KBM-7 (cell line): ENCODE measurements at regions not wholly inside any gene's neighbourhood (a gene's known extent, or its start where the extent isn't known, plus 50 kb on each side); places are given as distances from the start of the nearest gene placed in this dataset.

Experiments used
- DNase-seq: peaks from one replicate; pipeline ENCODE4 v3.0.0-alpha.2; 2015
- in situ Hi-C: fragments of 300-500 bp; cut with MboI; formaldehyde crosslinking; loops from 2 replicates; pipeline ENCODE4 v1.14.3; 2020; ENCODE audit warnings: low sequenced_read_pairs, low pct_unique_long_range_greater_than_20kb, mixed read lengths

GRCh38 chr15:29613951-29614382 lies 208.3 kb downstream of the TJP1 start:
- DNase-seq = peak; percentile 2
- in situ Hi-C loops = no loop called here

GRCh38 chr15:29612701-29613100 lies 209.6 kb downstream of the TJP1 start:
- in situ Hi-C loops = no loop called here
- no peak for DNase-seq

GRCh38 chr15:29612096-29612495 lies 210.2 kb downstream of the TJP1 start:
- no peak for DNase-seq
- in situ Hi-C loops = no loop called here

- in situ Hi-C loops = no loop called here
- DNase-seq = no peak
Observed at GRCh38 chr15:29611057-29611456, 211.2 kb downstream of the TJP1 start.

- DNase-seq = no peak
- in situ Hi-C loops = no loop called here
Observed at GRCh38 chr15:29601811-29602210, 220.5 kb downstream of the TJP1 start.

- no peak for DNase-seq
- in situ Hi-C loops = no loop called here
Observed at GRCh38 chr15:29600262-29600661, 222.0 kb downstream of the TJP1 start.

- in situ Hi-C loops = no loop called here
- DNase-seq = no peak
Observed at GRCh38 chr15:29596266-29596665, 226.0 kb downstream of the TJP1 start.

GRCh38 chr15:29593629-29594028 lies 228.6 kb downstream of the TJP1 start:
- DNase-seq = no peak

GRCh38 chr15:29593111-29593510 lies 229.2 kb downstream of the TJP1 start:
- in situ Hi-C loops = no loop called here
- no peak for DNase-seq

More at GRCh38 chr15:29593629-29594028, 228.6 kb downstream of the TJP1 start:
- in situ Hi-C loops = no loop called here

GRCh38 chr15:29590701-29591100 lies 231.6 kb downstream of the TJP1 start:
- DNase-seq = no peak
- in situ Hi-C loops = no loop called here

- in situ Hi-C loops = no loop called here
- DNase-seq = no peak
Observed at GRCh38 chr15:29589975-29590374, 232.3 kb downstream of the TJP1 start.

- in situ Hi-C loops = no loop called here
- no peak for DNase-seq
Observed at GRCh38 chr15:29589416-29589815, 232.9 kb downstream of the TJP1 start.

GRCh38 chr15:29573197-29573838 lies 248.9 kb downstream of the TJP1 start:
- DNase-seq = peak; percentile 29
- in situ Hi-C loops = no loop called here

- in situ Hi-C loops = no loop called here
- DNase-seq = no peak
Observed at GRCh38 chr15:29571792-29572431, 250.4 kb downstream of the TJP1 start.

GRCh38 chr15:29570948-29571791 lies 251.1 kb downstream of the TJP1 start:
- in situ Hi-C loops = no loop called here
- DNase-seq = peak; percentile 21

GRCh38 chr15:29570121-29570947 lies 251.9 kb downstream of the TJP1 start:
- in situ Hi-C loops = no loop called here
- no peak for DNase-seq

- DNase-seq = no peak
- in situ Hi-C loops = no loop called here
Observed at GRCh38 chr15:29569533-29570092, 252.7 kb downstream of the TJP1 start.

GRCh38 chr15:29568840-29569532 lies 253.3 kb downstream of the TJP1 start:
- DNase-seq = peak; percentile 25
- in situ Hi-C loops = no loop called here
